ENCODE measurements at regions not wholly inside any gene's neighbourhood (a gene's known extent, or its start where the extent isn't known, plus 50 kb on each side); places are given as distances from the start of the nearest gene placed in this dataset.

DNA sequence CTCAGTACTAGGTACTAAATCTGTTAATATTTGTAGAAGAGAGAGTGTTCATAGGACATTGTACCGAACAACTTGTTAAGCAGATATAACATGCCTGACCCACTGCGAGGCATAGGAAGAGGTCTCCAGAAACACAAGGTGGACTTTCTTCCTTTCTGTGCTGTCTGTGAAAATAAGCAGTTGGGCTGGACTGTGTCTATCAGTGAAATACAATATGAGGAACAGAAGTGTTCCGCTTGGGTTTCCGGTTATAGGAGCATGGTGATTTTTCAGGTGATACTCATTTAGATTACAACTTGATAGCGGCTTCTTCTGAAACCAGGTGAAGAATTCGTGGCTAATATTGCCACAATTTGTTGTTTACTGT lies 60.9 kb upstream of the TLR4 start:
- TF ChIP-seq, protein P1, sequence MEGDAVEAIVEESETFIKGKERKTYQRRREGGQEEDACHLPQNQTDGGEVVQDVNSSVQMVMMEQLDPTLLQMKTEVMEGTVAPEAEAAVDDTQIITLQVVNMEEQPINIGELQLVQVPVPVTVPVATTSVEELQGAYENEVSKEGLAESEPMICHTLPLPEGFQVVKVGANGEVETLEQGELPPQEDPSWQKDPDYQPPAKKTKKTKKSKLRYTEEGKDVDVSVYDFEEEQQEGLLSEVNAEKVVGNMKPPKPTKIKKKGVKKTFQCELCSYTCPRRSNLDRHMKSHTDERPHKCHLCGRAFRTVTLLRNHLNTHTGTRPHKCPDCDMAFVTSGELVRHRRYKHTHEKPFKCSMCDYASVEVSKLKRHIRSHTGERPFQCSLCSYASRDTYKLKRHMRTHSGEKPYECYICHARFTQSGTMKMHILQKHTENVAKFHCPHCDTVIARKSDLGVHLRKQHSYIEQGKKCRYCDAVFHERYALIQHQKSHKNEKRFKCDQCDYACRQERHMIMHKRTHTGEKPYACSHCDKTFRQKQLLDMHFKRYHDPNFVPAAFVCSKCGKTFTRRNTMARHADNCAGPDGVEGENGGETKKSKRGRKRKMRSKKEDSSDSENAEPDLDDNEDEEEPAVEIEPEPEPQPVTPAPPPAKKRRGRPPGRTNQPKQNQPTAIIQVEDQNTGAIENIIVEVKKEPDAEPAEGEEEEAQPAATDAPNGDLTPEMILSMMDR (IDR thresholded peaks at IDR 0.05; ENCODE audit: borderline replicate concordance, extremely low read depth, low read length, poor library complexity, severe bottlenecking) = no peak
- no peak for TF ChIP-seq EZH2 (IDR thresholded peaks at IDR 0.05; ENCODE audit: borderline replicate concordance, low read depth, low read length, severe bottlenecking)
